ENCODE measurements at regions not wholly inside any gene's neighbourhood (a gene's known extent, or its start where the extent isn't known, plus 50 kb on each side); places are given as distances from the start of the nearest gene placed in this dataset.

GRCh38 chr17:54381482-54381881 is 519.2 kb upstream of the TOM1L1 start:
- H3K4me3 ChIP-seq (ENCODE audit: low read depth, low read length) = no peak overlapping the region
- TF ChIP-seq, protein P1, sequence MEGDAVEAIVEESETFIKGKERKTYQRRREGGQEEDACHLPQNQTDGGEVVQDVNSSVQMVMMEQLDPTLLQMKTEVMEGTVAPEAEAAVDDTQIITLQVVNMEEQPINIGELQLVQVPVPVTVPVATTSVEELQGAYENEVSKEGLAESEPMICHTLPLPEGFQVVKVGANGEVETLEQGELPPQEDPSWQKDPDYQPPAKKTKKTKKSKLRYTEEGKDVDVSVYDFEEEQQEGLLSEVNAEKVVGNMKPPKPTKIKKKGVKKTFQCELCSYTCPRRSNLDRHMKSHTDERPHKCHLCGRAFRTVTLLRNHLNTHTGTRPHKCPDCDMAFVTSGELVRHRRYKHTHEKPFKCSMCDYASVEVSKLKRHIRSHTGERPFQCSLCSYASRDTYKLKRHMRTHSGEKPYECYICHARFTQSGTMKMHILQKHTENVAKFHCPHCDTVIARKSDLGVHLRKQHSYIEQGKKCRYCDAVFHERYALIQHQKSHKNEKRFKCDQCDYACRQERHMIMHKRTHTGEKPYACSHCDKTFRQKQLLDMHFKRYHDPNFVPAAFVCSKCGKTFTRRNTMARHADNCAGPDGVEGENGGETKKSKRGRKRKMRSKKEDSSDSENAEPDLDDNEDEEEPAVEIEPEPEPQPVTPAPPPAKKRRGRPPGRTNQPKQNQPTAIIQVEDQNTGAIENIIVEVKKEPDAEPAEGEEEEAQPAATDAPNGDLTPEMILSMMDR (IDR thresholded peaks at IDR 0.05; ENCODE audit: control insufficient read depth, extremely low read depth, insufficient read depth) = no peak
- DNase-seq (ENCODE audit: low read depth) = no peak

GRCh38 chr17:54404259-54404658 is 496.4 kb upstream of the TOM1L1 start:
- TF ChIP-seq, protein P1 (IDR thresholded peaks at IDR 0.05; ENCODE audit: control insufficient read depth, extremely low read depth, insufficient read depth) = no peak
- DNase-seq (ENCODE audit: low read depth) = no peak
- H3K4me3 ChIP-seq (ENCODE audit: low read depth, low read length) = no peak overlapping the region

DNA sequence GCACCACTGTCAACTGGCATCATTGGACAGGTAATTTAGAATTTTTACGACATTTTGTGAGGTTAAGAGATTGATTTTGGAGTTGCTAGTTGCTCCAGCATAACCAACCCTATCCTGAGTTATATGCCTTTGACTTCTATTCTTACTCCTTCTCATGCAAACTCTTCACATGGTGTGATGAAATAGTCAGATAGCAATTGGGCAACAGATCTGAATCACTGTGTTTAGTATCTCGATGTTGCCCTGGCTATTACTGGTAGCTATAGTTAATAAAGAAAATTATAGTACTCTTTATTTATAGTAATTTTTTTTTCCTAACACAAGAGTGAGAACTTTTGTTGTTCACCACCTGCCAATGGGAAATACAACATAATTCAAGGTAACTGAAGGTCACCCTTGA is 494.8 kb upstream of the TOM1L1 start:
- H3K4me3 ChIP-seq (ENCODE audit: low read depth, low read length) = no peak overlapping the region
- DNase-seq (ENCODE audit: low read depth) = no peak
- TF ChIP-seq, protein P1 (IDR thresholded peaks at IDR 0.05; ENCODE audit: control insufficient read depth, extremely low read depth, insufficient read depth) = no peak

- no peak overlapping the region for H3K4me3 ChIP-seq (ENCODE audit: low read depth, low read length)
- TF ChIP-seq, protein P1 (IDR thresholded peaks at IDR 0.05; ENCODE audit: control insufficient read depth, extremely low read depth, insufficient read depth) = no peak
- DNase-seq (ENCODE audit: low read depth) = no peak
These were observed 491.9 kb upstream of the TOM1L1 start for GRCh38 chr17:54408731-54409130.

DNA sequence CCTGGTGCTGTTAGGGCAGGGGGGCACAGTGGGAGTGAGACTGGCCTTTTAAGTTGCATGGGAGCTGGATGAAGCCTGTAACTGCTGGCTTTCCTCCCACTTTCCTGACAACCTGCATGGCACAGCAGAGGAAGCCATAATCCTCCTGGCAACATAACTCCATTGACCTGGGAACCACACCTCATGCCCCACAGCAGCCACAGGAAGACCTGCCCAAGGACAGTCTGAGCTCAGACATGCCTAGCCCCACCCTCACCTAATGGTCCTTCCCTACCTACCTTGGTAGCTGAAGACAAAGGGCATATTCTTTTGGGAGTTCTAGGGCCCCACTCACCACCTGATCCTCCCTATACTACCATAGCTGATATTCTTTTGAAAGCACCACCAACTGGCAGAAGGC is 482.2 kb upstream of the TOM1L1 start:
- no peak for DNase-seq (ENCODE audit: low read depth)
- no peak overlapping the region for H3K4me3 ChIP-seq (ENCODE audit: low read depth, low read length)
- TF ChIP-seq, protein P1 (IDR thresholded peaks at IDR 0.05; ENCODE audit: control insufficient read depth, extremely low read depth, insufficient read depth) = no peak

GRCh38 chr17:54425671-54426070 is 475.0 kb upstream of the TOM1L1 start:
- H3K4me3 ChIP-seq (ENCODE audit: low read depth, low read length) = no peak overlapping the region
- TF ChIP-seq, protein P1 (IDR thresholded peaks at IDR 0.05; ENCODE audit: control insufficient read depth, extremely low read depth, insufficient read depth) = no peak

GRCh38 chr17:54426296-54426886 is 474.3 kb upstream of the TOM1L1 start:
- DNase-seq (ENCODE audit: low read depth) = no peak
- TF ChIP-seq, protein P1 (IDR thresholded peaks at IDR 0.05; ENCODE audit: control insufficient read depth, extremely low read depth, insufficient read depth) = peak; percentile 63
- no peak overlapping the region for H3K4me3 ChIP-seq (ENCODE audit: low read depth, low read length)

More at GRCh38 chr17:54425671-54426070, 475.0 kb upstream of the TOM1L1 start:
- DNase-seq (ENCODE audit: low read depth) = no peak
